Gastrocnemius medialis (tissue), 4 donors: ENCODE measurements at regions not wholly inside any gene's neighbourhood (a gene's known extent, or its start where the extent isn't known, plus 50 kb on each side); places are given as distances from the start of the nearest gene placed in this dataset.

Experiments
- ATAC-seq, 2 donors: fragments of 150-250 bp; one replicate each; pipeline ENCODE4 v1.9.1; 2016
- DNase-seq, 2 donors: peaks; one replicate each; pipeline ENCODE4 v3.0.0-alpha.2; 2019
- H3K27ac ChIP-seq, 4 donors: fragments of 200-600 bp; sonication (generic); 1 replicate in 1 of 4; 2 replicates in 3 of 4; pipeline ENCODE4 v1.5.1; 2016 to 2018; ENCODE audit warnings: mild to moderate bottlenecking in 2 of 4, moderate library complexity in 1 of 4
- H3K27me3 ChIP-seq, 3 donors: fragments of 200-600 bp; sonication (generic) in 2 of 3; 1 replicate in 1 of 3; 2 replicates in 2 of 3; pipeline versions ENCODE4 v1.5.1 to v1.6.0; 2016 to 2019; ENCODE audit warnings: mild to moderate bottlenecking in 1 of 3, moderate library complexity in 1 of 3
- H3K36me3 ChIP-seq, 2 donors: fragments of 200-600 bp; sonication (generic) in 1 of 2; one replicate each; pipeline ENCODE4 v1.5.1; 2017 to 2018
- H3K4me1 ChIP-seq, 2 donors: fragments of 200-600 bp; sonication (generic) in 1 of 2; one replicate each; pipeline ENCODE4 v1.5.1; 2016 to 2017; ENCODE audit warnings: mild to moderate bottlenecking in 2 of 2
- H3K4me3 ChIP-seq, 4 donors: fragments of 200-600 bp; sonication (generic) in 3 of 4; 1 replicate in 1 of 4; 2 replicates in 3 of 4; pipeline ENCODE4 v1.5.1; 2016 to 2019; ENCODE audit warnings: mild to moderate bottlenecking in 2 of 4
- H3K9me3 ChIP-seq, 3 donors: fragments of 200-600 bp; sonication (generic) in 2 of 3; 1 replicate in 1 of 3; 2 replicates in 2 of 3; pipeline ENCODE4 v1.5.1; 2016 to 2019
- CTCF ChIP-seq, 5 experiments: fragments of 450-650 bp in 3 of 5; fragments of 200-600 bp in 2 of 5; sonication (generic) in 2 of 5; IDR thresholded peaks in 4 of 5; conservative IDR thresholded peaks in 1 of 5; 1 replicate in 4 of 5; 2 replicates in 1 of 5; pipeline ENCODE4 v1.5.1; 2016 to 2019; ENCODE audit warnings: antibody characterized with exemption in 5 of 5, mild to moderate bottlenecking in 3 of 5, moderate library complexity in 3 of 5
- POLR2A ChIP-seq, 2 donors: fragments of 450-650 bp; IDR thresholded peaks; one replicate each; pipeline ENCODE4 v1.6.1; 2017; ENCODE audit warnings: antibody characterized with exemption in 2 of 2, mild to moderate bottlenecking in 2 of 2, moderate library complexity in 2 of 2
- in situ Hi-C, 4 donors: fragments of 200-750 bp; cut with MboI; loops; one replicate each; pipeline versions ENCODE4 v1.15.0 to v1.8.0; 2017; ENCODE audit warnings: low sequenced_read_pairs in 4 of 4
- intact Hi-C: fragments of 100-400 bp; cut with DNase I; formaldehyde crosslinking; loops from one replicate; pipeline ENCODE4 v1.15.1; 2023; ENCODE audit warnings: low total_unique reads

- H3K27ac ChIP-seq: no peak overlapping the region
- H3K4me1 ChIP-seq: no peaks in the 10 kb centered on the region
- TF ChIP-seq POLR2A (IDR thresholded peaks at IDR 0.05) (no peak), CTCF (IDR thresholded peaks at IDR 0.05 in 4 of 5, conservative IDR thresholded peaks at IDR 0.05 in 1 of 5) (no peak)
- DNase-seq: no peak
- ATAC-seq: no peak
- intact Hi-C loops (no loop called here), in situ Hi-C loops (no loop called here)
- no peaks in the 10 kb centered on the region for H3K9me3 ChIP-seq
- H3K36me3 ChIP-seq: no peaks in the 10 kb centered on the region
- no peaks in the 10 kb centered on the region for H3K27me3 ChIP-seq
- no peak overlapping the region for H3K4me3 ChIP-seq
Observed at GRCh38 chr4:116449764-116450163, 635.6 kb downstream of the TRAM1L1 start.

GRCh38 chr4:116444117-116444516 is 641.3 kb downstream of the TRAM1L1 start:
- ATAC-seq (no peak), DNase-seq (no peak)
- Histone ChIP-seq H3K4me3 (no peak overlapping the region), H3K36me3 (no peaks in the 10 kb centered on the region), H3K27ac (no peak overlapping the region), H3K9me3 (no peaks in the 10 kb centered on the region), H3K4me1 (no peaks in the 10 kb centered on the region), H3K27me3 (no peaks in the 10 kb centered on the region)
- in situ Hi-C loops: no loop called here
- intact Hi-C loops: no loop called here
- TF ChIP-seq CTCF (IDR thresholded peaks at IDR 0.05 in 4 of 5, conservative IDR thresholded peaks at IDR 0.05 in 1 of 5) (no peak), POLR2A (IDR thresholded peaks at IDR 0.05) (no peak)

GRCh38 chr4:116438981-116439729 is 646.2 kb downstream of the TRAM1L1 start:
- TF ChIP-seq POLR2A (IDR thresholded peaks at IDR 0.05) (no peak), CTCF (IDR thresholded peaks at IDR 0.05 in 4 of 5, conservative IDR thresholded peaks at IDR 0.05 in 1 of 5) (no peak)
- H3K27ac ChIP-seq: no peak overlapping the region
- H3K9me3 ChIP-seq: no peaks in the 10 kb centered on the region
- H3K36me3 ChIP-seq: no peaks in the 10 kb centered on the region
- intact Hi-C loops (no loop called here), in situ Hi-C loops (no loop called here)
- no peak overlapping the region for H3K4me3 ChIP-seq
- H3K27me3 ChIP-seq: no peaks in the 10 kb centered on the region
- H3K4me1 ChIP-seq: no peaks in the 10 kb centered on the region
- DNase-seq (no peak), ATAC-seq (no peak)

GRCh38 chr4:116438417-116438816 is 647.0 kb downstream of the TRAM1L1 start:
- Histone ChIP-seq H3K9me3 (no peaks in the 10 kb centered on the region), H3K27ac (no peak overlapping the region), H3K4me1 (no peaks in the 10 kb centered on the region), H3K4me3 (no peak overlapping the region), H3K36me3 (no peaks in the 10 kb centered on the region), H3K27me3 (no peaks in the 10 kb centered on the region)
- intact Hi-C loops (no loop called here), in situ Hi-C loops (no loop called here)
- no peak for TF ChIP-seq POLR2A (IDR thresholded peaks at IDR 0.05)
- no peak for TF ChIP-seq CTCF (IDR thresholded peaks at IDR 0.05 in 4 of 5, conservative IDR thresholded peaks at IDR 0.05 in 1 of 5)
- ATAC-seq (no peak), DNase-seq (no peak)

GRCh38 chr4:116427666-116428065 is 657.7 kb downstream of the TRAM1L1 start:
- Histone ChIP-seq H3K4me3 (no peak overlapping the region), H3K9me3 (no peaks in the 10 kb centered on the region), H3K4me1 (no peaks in the 10 kb centered on the region), H3K27me3 (no peaks in the 10 kb centered on the region), H3K36me3 (no peaks in the 10 kb centered on the region), H3K27ac (no peak overlapping the region)
- ATAC-seq: no peak
- in situ Hi-C loops (no loop called here), intact Hi-C loops (no loop called here)
- DNase-seq: no peak
- no peak for TF ChIP-seq POLR2A (IDR thresholded peaks at IDR 0.05)
